ENCODE measurements at regions not wholly inside any gene's neighbourhood (a gene's known extent, or its start where the extent isn't known, plus 50 kb on each side); places are given as distances from the start of the nearest gene placed in this dataset.
"Not testable (repeated sequence)": the region's sequence is repeated elsewhere in the genome, so short reads cannot be mapped to it uniquely, and the experiment has no call there.

DNA sequence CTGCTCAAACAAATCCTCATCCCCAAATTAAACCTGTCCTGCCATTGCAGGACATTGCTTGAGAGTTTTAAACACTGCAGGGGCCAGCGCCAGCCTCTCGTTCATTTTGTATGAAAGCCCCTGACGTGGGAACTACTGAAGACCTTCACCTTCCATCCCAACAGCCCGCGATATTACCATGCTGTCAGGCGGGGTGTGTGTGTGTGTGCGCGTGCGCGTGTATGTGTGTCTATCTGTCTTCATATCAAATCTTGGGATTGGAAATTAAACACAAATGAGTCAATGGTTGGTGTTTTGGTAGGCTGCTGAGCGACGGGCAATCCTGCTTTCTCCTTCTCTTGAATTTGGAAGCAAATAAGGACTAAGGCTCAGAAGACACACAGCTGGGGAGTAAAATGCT lies 776.9 kb downstream of the TBC1D22A start:
- DNase-seq (ENCODE audit: low spot score) = no peak

DNA sequence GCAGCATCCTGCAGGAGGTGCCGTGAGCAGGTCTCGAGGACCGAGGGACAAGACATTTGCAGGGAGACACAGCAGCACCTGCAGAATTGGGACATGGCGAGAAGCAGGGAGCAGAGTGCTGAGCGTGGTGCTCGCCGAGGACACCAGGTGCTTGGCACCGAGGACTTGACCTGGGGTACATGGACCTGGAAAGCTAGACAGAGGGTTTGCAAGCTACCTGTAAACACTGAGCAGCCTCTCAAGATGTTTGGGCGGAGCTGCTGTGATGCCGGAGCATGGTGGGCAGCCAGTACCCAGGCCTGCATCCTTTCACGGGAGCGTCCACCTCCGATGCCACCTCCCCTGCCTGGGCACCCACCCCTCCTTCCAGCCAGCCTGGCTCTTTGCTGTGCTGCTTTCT lies 773.2 kb downstream of the TBC1D22A start:
- no peak for DNase-seq (ENCODE audit: low spot score)

DNA sequence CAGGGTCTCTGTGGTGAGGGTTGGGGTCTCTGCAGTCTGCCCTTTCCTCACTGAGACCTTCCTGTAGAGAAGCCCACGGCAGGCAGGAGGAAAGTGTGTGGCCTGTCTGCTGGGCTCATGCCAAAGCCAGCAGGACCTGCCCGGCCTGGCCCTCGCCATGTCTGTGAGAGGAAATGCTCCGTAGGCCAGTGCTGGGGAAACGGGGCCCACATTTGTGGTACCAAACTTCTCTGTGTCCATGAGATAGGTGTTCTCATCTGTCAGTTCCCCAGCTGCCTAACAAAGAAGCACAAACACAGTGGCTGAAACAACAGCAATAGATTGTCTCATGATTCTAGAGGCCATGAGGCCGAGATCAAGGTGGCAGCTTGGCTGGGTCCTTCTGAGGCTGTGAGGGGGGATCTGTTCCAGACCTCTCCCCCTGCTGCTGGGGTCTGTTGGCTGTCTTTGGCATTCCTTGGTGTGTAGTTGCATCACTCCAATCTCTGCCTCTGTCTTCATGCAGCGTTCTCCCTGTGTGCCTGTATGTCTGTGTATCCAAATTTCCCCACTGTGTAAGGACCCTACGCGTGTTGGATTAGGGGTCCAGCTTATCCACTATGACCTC lies 772.5 kb downstream of the TBC1D22A start:
- DNase-seq (ENCODE audit: low spot score) = no peak

DNA sequence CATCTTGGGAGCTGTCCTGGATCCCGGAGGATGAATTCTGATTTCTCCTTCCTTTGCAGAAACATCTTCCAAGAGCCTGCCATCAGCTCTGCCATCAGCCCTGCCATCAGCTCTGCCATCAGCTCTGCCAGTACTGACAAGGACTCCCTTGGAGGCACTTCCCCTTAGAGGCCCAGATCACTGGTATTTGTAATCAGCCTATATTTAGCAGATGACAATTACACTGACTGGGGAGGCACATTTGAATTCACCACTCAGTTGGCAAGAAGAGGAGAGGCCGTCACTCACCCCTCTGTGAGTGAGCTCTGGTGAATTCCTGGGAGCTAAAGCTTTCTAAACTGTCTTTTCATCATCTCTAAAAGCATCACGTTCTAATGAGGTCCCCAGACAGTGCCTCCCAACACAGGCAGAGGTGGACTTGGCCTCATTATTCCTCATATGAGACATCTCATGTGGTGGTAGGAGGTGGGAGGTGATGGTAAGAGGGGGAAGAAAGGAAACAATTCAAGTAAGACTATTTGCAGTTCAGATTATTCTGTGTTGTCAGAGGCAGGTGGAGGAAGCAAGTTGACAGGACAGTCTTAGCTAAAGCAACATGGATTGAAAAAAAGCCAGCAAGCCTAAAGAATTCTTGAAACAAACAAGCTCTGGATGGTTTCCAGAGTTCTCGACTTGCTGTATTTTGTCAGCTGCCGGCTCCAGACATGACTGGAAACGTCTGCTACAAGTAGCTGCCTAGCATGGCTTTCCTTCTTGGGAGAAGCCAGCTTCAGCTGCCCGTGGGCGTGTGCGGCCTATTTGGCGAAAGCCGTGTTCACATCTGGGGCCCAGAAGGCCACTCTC lies 771.7 kb downstream of the TBC1D22A start:
- no peak for DNase-seq (ENCODE audit: low spot score)

DNA sequence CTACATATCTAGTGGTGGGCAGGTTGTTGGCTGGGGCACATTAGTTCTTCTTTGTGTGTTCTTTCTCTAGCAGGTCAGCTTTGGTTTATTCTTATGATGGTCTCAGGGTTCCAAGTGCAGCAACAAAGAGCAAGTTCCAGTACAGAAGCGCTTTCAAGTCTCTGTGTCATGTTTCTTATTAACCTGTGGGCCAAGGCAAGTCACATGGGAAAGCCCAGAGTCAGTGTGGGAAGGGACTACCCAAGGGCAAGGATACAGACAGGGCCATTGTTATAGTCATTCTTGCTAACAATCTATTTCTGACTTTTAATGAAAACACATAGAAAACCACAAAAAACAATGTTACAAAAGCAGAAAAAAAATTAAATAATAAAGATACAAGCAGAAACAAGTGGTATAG lies 754.6 kb downstream of the TBC1D22A start:
- no peak for DNase-seq (ENCODE audit: low spot score)

DNA sequence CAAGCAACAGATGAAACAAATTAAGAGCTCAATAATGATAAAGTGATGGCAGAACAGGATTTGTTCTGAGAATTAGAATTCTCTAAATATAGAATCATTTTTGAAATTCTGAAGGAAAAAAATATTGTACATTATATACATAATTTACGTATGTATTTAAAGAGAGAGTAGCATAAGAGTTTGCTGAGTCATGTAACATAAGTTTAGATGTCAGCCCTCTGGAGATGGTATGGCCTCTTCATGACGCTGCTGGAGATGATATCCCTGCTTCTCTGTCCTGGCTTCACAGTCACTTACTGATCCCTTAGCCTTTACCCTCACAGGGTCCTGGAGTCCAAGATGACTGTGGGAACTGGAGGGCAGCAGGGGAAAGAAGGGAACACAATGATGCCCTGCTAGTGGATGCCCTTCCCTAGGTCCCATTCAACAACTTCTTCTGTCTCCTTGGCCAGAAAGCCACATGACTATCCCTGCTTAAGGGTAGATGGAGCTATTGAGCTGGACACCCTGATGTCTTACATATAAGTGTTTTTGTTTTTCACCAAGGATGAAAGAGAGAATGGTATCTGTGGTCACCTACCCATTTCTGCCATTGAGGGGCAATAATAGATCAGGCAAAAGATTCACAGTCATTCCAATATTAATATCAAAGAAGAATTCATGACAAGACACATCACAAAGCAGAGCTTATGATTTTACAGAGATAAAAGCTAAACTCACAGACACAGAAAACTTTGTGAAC lies 753.1 kb downstream of the TBC1D22A start:
- no peak for DNase-seq (ENCODE audit: low spot score)

DNA sequence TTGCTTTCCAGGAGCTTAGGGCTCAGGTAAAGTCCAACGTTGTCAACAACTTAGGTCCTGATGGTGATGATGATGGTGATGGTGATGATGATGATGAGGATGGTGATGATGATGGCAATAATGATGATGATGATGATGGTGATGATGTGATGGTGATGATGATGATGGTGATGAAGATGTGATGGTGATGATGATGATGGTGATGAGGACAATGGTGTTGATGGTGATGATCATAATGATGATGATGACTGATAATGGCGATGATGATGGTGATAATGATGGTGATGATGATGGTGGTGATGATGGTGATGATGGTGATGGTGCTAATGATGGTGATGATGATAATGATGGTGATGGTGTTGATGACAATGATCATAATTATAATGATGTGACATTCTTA lies 750.2 kb downstream of the TBC1D22A start:
- no peak for DNase-seq (ENCODE audit: low spot score)

DNA sequence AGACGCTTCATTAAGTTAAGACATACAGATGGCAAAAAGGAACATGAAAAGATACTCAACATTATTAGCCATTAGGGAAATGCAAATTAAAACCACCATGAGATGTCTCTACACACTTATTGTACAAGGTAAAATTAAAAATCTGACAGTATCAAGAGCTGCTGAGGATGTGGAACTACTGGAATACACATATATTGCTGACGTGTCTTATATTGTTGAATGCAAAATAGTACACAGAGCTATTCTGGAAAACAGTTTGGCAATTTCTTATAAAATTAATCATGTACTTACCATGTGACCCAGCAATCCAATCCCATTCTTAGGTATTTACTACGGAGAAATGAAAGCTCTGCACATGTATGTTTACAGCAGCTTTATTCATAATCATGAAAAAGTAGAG lies 742.5 kb downstream of the TBC1D22A start:
- DNase-seq (ENCODE audit: low spot score) = no peak

DNA sequence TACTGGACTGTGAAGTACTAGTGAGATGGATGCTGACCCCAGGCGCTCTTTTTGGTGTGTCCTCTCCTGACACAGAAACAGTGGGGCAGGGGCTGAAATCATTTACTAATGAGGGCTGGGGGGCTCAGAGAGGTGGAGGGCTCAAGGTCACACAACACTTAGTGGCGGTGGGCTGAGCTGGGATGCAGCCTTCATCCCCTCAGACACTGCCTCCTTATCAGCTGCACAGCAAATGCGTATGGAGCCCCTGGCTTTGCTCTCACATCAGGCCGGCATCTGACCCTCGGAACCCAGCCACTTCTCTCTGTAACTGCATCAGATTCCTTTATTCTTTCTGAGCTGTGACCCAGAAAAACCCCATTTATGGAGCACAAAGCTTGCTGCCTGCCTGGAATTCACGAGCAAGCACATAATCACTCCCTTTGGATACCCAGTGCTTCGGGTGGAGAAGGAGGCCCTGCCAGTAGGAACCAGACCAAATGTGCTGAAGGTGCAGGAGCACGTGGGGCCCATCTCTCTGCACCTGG lies 736.6 kb downstream of the TBC1D22A start:
- no peak for DNase-seq (ENCODE audit: low spot score)

DNA sequence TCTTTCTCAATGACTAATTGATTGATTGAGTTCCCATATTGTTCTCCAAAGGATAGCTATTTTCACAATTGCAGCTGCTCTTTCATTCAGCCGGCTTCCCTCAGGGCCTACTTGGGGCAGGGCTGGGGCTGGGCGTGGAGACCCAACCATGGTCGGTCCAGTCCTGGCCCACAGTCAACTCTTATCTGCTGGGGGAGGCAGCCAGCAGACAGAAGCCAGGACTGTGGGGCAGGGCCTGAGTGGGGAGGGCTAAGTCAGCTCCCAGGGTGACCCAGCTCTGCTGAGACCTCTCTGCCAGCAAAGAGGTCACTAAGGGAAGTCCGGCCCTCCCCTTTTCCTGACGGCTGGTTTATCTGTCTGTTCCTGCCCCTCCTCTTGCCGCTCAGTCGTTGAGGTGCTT lies 735.2 kb downstream of the TBC1D22A start:
- no peak for DNase-seq (ENCODE audit: low spot score)

DNA sequence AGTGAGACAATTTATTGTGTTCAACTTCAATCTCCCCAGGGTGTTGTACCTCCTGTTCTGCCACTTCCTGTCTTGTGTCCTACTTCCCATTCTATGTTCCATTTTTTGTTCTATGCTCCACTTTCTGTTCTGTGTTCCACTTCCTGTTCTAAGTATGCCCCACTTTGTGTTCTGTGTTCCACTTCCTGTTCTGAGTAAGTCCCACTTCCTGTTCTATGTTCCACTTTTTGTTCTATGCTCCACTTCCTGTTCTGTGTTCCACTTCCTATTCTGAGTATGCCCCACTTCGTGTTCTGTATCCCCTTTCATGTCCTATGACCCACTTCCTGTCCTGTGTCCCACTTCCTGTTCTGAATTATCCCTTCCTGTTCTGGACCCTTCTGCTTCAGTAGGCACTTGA lies 732.7 kb downstream of the TBC1D22A start:
- DNase-seq (ENCODE audit: low spot score) = no peak

DNA sequence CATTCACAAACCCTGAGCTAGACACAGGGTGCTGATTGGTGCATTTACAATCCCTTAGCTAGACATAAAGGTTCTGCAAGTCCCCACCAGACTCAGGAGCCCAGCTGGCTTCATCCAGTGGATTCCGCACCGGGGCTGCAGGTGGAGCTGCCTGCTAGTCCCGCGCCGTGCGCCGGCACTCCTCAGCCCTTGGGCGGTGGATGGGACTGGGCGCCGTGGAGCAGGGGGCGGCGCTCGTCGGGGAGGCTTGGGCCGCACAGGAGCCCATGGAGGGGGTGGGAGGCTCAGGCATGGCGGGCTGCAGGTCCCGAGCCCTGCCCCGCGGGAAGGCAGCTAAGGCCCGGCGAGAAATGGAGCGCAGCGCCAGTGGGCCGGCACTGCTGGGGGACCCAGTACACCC lies 725.7 kb downstream of the TBC1D22A start:
- DNase-seq (ENCODE audit: low spot score) = not testable (repeated sequence)

DNA sequence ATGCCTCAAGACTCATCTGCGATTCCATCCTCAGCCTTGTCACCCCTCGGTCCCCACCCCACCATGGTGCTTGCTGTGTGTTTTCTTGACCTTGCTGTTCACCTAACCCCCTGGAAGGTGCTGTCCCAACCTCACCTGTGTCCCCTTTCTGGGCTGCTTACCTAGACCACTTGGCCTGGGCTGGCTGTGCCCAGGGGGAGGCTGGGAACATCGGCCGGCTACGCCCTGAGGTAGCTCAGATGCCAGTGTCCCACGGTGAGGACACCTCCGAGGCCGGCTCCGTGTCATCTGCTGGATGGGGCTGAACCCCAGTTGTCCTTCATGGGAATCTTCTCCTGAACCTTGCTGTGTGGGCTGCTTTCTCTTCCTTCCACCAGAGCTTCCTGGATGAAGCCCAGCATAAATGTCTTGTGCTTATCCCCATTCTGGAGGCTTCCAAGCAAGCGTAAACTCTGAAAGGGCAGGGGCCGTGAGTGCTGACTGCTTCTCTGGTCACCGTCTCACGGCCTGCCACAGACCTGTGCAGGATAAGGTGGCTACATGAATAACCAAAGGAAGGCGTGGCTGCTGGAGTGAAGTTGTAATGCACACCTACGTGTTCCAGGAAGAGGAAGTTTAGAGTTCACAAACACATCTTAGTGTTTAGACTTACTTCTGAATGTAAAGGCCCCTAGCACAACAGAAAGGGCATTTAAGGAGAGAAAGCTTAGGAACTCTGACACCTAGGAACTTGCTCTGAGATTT lies 724.3 kb downstream of the TBC1D22A start:
- DNase-seq (ENCODE audit: low spot score) = no peak

DNA sequence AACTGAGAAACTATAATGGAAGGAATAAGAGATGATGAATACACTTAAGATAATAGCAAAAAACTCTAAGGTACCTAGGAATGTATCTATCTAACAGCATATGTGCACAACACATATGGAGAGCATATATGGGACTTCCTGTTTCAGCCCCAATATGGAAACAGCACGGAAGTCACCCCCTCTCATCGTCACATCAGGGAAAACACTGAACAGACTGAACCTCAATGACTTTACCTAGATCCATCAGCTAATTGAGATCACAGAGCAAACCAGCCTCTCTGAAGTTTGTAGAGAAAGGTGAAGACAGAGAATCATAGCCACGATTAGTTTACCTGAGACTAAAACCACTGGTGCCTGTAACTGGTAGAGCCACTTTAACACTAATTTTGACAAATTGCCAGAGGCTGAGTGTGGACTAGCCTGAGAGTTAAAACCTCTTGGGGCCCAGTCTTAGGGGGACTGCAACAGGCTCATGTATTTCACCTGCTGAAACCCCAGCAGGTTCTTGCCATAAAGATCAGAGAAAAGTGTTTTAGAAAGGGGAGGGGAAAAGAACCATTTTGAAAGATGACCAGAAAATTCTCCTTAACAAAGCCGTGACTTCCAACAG lies 722.6 kb downstream of the TBC1D22A start:
- DNase-seq (ENCODE audit: low spot score) = no peak

DNA sequence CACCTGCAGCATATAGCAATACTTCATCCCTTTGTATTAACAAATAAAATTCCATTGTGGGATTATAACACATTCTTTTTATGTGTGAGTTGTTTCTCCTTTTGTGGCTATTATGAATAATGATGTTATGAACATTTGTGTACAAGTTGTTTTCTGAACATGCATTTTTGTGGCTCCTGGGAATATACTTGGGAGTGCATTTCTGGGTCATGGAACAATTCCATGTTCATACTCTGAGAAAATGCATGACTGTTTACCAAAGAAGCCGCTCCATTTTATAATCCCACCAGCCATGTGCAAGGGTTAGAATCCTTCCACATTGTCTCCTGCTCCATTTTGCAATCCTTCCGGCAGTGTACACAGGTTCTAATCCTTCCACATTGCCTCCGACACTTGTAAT lies 713.8 kb downstream of the TBC1D22A start:
- DNase-seq (ENCODE audit: low spot score) = no peak

DNA sequence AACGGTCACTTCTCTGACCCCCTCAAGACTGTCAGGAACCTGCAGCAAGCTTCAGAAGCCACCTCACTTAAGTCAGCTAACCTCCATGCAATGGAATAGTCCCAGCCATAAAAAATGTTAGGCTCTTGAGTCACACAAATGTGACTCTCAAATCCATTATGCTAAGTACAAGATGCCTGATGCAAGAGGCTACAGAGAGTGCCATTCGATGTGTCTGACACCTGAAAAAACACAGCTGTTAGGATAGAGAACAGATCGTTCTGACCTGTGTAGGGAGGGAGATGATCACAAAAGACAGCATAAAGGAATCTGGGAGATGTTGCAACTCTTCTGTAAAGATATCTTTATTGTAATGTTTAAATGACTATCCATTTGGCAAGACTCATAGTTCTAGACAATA lies 712.4 kb downstream of the TBC1D22A start:
- DNase-seq (ENCODE audit: low spot score) = no peak

DNA sequence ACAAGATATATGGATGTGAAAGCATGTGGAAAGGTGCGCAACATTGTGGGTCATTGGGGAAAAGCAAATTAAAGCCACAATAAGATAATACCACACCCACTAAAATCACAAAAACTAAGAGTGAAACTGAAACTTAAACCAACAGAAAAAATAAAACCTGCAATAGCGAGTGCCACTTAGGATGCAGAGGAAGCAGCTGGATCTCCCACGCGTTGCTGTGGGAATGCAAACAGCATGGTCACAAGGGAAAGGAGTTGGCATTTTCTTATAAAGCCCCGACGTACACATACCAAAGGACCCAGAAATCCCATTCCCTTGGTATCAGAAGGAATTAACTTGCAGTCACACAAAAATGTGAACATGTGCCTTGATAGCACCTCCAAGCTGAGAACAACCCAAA lies 712.0 kb downstream of the TBC1D22A start:
- DNase-seq (ENCODE audit: low spot score) = no peak

DNA sequence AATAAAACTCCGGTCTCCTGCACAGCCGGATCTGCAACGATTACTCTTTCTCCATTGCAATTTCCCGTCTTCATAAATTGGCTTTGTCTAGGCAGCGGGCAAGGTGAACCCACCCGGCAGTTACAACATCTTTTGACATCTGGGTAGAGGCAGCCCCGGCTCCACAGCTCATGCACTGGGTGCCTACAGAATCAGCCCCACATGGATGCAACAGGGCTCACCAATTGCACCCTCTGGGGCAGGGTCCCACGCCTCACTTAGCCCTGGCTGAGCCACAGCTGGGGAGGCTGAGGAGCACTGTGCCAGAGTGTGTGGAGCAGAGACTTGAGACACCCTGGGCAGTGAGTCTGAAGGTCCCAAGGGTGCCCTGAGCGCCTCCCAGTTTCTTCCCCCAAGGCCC lies 710.2 kb downstream of the TBC1D22A start:
- DNase-seq (ENCODE audit: low spot score) = no peak

DNA sequence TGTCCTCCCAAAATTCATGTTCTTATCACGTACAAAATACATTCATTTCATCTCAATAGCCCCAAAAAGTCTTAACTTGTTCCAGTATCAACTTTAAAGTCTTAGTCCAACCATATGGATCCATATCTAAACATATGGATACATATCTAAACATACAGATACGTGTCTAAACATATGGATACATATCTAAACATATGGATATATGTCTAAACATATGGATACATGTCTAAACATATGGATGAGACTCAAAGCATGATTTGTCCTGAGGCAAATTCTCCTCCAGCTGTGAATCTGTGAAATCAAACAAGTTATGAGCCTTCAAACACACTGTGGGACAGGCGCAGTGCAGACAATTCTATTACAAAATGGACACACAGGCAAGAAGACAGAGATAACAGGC lies 709.0 kb downstream of the TBC1D22A start:
- no peak for DNase-seq (ENCODE audit: low spot score)

DNA sequence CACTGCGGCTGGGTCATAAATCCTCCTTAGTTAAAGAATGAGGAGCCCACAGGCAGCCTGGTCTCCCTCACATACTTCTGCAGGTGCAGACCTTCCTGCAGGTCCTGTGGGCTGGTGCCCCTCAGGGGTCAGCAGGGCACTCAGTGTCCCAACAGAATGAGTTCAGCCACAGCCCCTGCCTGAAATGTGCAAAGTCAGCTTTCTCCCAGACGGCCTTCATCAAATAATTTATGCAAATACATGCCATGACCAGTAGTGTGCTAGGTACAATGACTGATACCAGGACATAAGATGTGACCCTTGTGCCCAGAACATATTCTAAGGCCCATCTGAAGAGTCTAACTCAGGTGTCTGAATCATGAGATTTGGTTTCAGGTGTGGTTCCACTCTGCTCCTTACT lies 703.4 kb downstream of the TBC1D22A start:
- DNase-seq (ENCODE audit: low spot score) = no peak

DNA sequence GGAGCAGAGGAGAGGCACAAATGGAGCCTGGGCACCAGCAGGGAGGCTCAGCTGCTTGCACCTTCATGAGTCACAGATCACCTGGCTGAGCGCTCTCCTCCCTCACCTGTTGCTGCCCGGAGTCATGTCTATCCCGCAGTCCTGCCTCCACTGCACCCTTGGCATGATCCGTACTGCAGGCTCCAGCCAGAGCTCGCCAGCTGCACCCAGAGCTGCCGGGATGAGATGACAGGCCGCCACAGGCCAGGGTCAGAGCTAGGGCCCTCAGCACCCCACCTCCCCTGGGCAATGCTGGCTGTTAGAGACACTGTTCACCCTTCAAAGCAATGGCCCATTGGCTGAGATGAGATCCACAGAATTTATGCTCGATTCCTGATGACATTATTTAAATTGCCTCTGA lies 702.8 kb downstream of the TBC1D22A start:
- DNase-seq (ENCODE audit: low spot score) = no peak

DNA sequence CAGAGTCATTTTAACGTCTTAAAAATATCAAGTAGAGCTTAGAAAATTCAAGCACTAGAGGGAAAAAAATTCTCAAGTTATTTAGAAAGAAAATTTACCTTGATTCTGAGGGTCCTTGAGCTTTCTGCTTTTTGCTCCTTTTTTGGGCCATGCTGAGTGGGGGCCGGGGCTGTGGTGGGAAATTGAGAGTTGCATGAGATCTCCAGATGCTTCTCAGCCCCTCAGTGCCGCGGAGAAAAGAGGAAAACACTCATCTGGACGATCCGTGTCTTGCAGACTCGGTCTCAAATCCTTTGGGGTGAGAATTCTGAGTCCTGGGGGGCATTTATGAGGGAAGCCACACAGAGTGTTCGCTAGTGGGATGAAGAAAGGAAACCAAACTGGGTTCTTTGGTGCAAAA lies 700.8 kb downstream of the TBC1D22A start:
- no peak for DNase-seq (ENCODE audit: low spot score)
